SU-DHL-6 (cell line): ENCODE measurements at regions not wholly inside any gene's neighbourhood (a gene's known extent, or its start where the extent isn't known, plus 50 kb on each side); places are given as distances from the start of the nearest gene placed in this dataset.

ENCODE experiments used
- EZH2phosphoT487 ChIP-seq: fragments of 200-600 bp; sonication (generic), shearing (Covaris generic); conservative IDR thresholded peaks from 2 replicates; pipeline ENCODE4 v1.6.1; 2018; ENCODE audit warnings: mild to moderate bottlenecking, antibody characterized with exemption, low read length, moderate library complexity, mixed read lengths
- TF ChIP-seq, protein P1 (sequence below): fragments of 200-600 bp; sonication (generic); IDR thresholded peaks from one replicate; pipeline ENCODE4 v1.5.1; 2017; ENCODE audit warnings: antibody characterized with exemption, mild to moderate bottlenecking, low read length, moderate library complexity; ENCODE audit not compliant: insufficient read depth, poor library complexity, severe bottlenecking

DNA sequence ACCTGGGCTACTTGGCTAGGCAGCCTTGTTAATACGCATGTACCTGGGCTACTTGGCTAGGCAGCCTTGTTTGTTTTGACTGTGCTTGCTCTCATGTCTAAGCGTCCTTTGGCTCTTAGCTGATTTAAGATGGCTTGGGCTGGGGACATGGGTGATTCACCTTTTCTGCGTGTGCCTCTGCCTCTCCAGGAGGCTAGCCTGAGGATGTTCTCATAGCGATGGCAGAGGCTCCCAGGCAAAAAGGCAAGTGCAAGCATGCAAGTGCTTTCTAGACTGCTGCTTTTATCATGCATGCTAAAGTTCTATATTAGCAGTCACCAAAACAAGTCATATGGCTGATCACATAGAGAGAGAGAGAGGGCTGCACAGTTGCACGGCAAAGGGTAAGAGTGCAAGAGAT lies 300.5 kb downstream of the IRX1 start:
- TF ChIP-seq, protein P1, sequence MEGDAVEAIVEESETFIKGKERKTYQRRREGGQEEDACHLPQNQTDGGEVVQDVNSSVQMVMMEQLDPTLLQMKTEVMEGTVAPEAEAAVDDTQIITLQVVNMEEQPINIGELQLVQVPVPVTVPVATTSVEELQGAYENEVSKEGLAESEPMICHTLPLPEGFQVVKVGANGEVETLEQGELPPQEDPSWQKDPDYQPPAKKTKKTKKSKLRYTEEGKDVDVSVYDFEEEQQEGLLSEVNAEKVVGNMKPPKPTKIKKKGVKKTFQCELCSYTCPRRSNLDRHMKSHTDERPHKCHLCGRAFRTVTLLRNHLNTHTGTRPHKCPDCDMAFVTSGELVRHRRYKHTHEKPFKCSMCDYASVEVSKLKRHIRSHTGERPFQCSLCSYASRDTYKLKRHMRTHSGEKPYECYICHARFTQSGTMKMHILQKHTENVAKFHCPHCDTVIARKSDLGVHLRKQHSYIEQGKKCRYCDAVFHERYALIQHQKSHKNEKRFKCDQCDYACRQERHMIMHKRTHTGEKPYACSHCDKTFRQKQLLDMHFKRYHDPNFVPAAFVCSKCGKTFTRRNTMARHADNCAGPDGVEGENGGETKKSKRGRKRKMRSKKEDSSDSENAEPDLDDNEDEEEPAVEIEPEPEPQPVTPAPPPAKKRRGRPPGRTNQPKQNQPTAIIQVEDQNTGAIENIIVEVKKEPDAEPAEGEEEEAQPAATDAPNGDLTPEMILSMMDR, result no peak
- TF ChIP-seq EZH2phosphoT487, result no peak
